Ascending aorta (tissue), 2 donors: ENCODE measurements at regions not wholly inside any gene's neighbourhood (a gene's known extent, or its start where the extent isn't known, plus 50 kb on each side); places are given as distances from the start of the nearest gene placed in this dataset.

Source experiments
- DNase-seq, 2 donors: peaks; one replicate each; pipeline ENCODE4 v3.0.0-alpha.2; 2019; ENCODE audit warnings: low spot score in 2 of 2
- H3K27ac ChIP-seq, 2 donors: fragments of 200-600 bp; sonication (generic); one replicate each; pipeline ENCODE4 v1.5.1; 2016 to 2017; ENCODE audit warnings: mild to moderate bottlenecking in 1 of 2
- H3K27me3 ChIP-seq: fragments of 200-600 bp; sonication (generic); one replicate; pipeline ENCODE4 v1.5.1; 2017
- H3K36me3 ChIP-seq, 2 donors: fragments of 200-600 bp; sonication (generic); one replicate each; pipeline ENCODE4 v1.5.1; 2016
- H3K4me1 ChIP-seq, 2 donors: fragments of 200-600 bp; sonication (generic); one replicate each; pipeline ENCODE4 v1.5.1; 2016 to 2017; ENCODE audit warnings: mild to moderate bottlenecking in 1 of 2
- H3K4me3 ChIP-seq, 2 donors: fragments of 200-600 bp; sonication (generic); one replicate each; pipeline ENCODE4 v1.5.1; 2016 to 2017; ENCODE audit warnings: mild to moderate bottlenecking in 1 of 2
- H3K9me3 ChIP-seq, 2 donors: fragments of 200-600 bp; sonication (generic); one replicate each; pipeline ENCODE4 v1.5.1; 2016
- intact Hi-C: fragments of 100-400 bp; cut with DNase I; formaldehyde crosslinking; loops from one replicate; pipeline ENCODE4 v1.15.1; 2023
- TF ChIP-seq, protein P1 (sequence below), 3 experiments: fragments of 200-600 bp in 2 of 3; fragments of 450-650 bp in 1 of 3; sonication (generic) in 2 of 3; IDR thresholded peaks; one replicate each; pipeline ENCODE4 v1.5.1; 2016 to 2019; ENCODE audit warnings: antibody characterized with exemption in 3 of 3, mild to moderate bottlenecking in 1 of 3, moderate library complexity in 1 of 3

DNA sequence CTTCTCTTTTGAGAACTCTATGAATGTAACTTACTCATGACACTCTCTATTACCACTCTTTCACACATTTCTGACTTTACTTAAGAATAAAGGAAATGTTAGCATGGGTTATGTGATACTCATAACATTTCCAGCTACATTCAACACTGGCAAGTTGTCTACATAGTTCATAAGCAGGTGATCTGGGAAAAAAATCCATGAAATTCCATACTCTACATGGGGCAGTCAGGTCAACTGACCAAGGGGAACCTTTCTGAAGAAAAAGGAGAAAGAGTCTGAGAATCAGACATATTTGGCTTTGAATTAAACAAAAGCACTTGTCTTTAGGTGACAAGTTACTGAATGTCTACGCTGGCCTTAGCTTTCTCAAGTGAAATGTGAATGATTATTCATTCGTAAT is 329.1 kb upstream of the ROBO1 start:
- TF ChIP-seq, protein P1, sequence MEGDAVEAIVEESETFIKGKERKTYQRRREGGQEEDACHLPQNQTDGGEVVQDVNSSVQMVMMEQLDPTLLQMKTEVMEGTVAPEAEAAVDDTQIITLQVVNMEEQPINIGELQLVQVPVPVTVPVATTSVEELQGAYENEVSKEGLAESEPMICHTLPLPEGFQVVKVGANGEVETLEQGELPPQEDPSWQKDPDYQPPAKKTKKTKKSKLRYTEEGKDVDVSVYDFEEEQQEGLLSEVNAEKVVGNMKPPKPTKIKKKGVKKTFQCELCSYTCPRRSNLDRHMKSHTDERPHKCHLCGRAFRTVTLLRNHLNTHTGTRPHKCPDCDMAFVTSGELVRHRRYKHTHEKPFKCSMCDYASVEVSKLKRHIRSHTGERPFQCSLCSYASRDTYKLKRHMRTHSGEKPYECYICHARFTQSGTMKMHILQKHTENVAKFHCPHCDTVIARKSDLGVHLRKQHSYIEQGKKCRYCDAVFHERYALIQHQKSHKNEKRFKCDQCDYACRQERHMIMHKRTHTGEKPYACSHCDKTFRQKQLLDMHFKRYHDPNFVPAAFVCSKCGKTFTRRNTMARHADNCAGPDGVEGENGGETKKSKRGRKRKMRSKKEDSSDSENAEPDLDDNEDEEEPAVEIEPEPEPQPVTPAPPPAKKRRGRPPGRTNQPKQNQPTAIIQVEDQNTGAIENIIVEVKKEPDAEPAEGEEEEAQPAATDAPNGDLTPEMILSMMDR (IDR thresholded peaks at IDR 0.05) = no peak
- intact Hi-C loops = no loop called here
- no peaks in the 10 kb centered on the region for H3K9me3 ChIP-seq

DNA sequence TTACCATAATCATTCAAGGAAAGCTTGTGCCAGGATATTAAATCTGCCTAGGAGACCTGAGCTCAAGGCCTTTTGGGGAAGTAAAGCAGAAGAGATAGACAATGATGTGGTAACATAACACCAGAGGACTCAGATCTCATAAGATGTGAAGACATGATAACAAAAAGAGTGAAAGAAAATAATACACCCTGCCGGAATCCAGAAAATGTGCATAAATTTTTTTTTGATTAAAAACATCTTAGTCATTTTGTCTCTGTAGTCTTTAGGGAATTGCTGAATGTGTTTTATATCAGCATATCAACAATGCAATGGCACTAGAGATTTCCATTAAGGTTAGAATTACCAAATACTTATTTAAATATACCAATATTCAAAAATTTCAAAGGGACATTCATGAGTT is 326.8 kb upstream of the ROBO1 start:
- Histone ChIP-seq H3K27me3 (no peaks in the 10 kb centered on the region), H3K9me3 (no peaks in the 10 kb centered on the region), H3K4me1 (no peaks in the 10 kb centered on the region), H3K4me3 (no peak overlapping the region), H3K36me3 (no peaks in the 10 kb centered on the region), H3K27ac (no peak overlapping the region)
- intact Hi-C loops = no loop called here
- no peak for DNase-seq
- TF ChIP-seq, protein P1 (IDR thresholded peaks at IDR 0.05) = no peak

More for the DNA sequence above, 329.1 kb upstream of the ROBO1 start:
- H3K36me3 ChIP-seq = no peaks in the 10 kb centered on the region
- DNase-seq = no peak
- H3K27ac ChIP-seq = no peak overlapping the region
- no peak overlapping the region for H3K4me3 ChIP-seq
- H3K4me1 ChIP-seq = no peaks in the 10 kb centered on the region
- H3K27me3 ChIP-seq = no peaks in the 10 kb centered on the region

DNA sequence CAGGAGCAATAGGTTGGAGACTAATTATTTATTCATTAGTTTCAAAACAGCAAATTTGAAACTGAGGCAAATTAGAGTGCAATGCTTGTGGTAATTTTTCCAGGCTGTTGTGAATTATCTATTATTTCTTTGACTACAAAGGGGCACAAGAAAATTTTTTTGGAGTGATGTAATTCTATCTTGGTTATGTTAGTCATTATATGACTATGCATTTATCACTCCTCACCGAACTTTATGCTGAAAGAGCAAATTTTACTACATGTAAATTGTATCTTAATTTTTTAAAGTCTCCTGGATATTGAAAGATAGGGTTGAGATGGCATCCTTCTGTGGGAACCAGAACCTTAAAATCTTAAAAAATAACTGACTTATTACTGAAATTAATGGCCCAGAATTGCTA is 320.0 kb upstream of the ROBO1 start:
- H3K27ac ChIP-seq = no peak overlapping the region
- H3K9me3 ChIP-seq = no peaks in the 10 kb centered on the region
- intact Hi-C loops = no loop called here
- DNase-seq = no peak
- no peaks in the 10 kb centered on the region for H3K27me3 ChIP-seq
- no peaks in the 10 kb centered on the region for H3K4me1 ChIP-seq
- TF ChIP-seq, protein P1 (IDR thresholded peaks at IDR 0.05) = no peak
- H3K4me3 ChIP-seq = no peak overlapping the region
- H3K36me3 ChIP-seq = no peaks in the 10 kb centered on the region

DNA sequence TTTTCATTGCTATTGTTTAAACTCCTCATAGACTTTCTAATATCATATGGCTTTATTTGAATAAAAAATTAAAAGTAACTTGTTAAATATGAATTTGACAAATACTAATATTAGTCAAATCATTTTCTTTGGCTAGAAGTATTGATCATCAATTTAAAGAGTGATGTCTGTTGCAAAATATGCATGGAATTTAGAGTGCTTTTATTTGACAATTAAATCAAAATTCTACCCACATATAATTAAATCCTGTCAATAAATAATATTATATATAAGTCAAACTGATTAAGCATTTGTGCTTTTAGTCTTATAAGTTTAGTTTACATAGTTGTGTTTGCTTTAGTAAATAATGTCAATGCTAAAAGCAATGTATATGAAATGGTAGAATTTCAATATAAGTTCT is 318.6 kb upstream of the ROBO1 start:
- Histone ChIP-seq H3K4me3 (no peak overlapping the region), H3K36me3 (no peaks in the 10 kb centered on the region), H3K27ac (no peak overlapping the region), H3K27me3 (no peaks in the 10 kb centered on the region), H3K4me1 (no peaks in the 10 kb centered on the region), H3K9me3 (no peaks in the 10 kb centered on the region)
- no peak for DNase-seq
- TF ChIP-seq, protein P1 (IDR thresholded peaks at IDR 0.05) = no peak
- intact Hi-C loops = no loop called here

DNA sequence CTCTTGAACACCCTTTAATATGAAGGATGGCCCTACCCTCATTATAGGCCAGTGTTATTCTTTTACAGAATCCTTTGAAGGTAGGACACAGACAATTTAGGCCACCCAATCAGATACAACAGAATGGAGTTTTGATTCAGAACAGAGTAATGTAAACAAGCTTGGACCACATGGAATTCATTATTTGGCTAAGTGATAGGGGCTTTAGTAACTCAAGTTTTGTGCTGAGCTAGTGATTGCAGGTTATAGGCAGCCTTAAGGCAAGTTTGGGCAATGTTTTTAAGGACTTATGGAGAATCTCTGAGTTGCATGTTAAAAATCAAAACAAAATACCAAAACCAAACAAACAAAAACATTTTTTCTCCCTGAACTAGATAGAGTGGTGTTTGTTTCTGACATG is 312.1 kb upstream of the ROBO1 start:
- Histone ChIP-seq H3K4me1 (no peaks in the 10 kb centered on the region), H3K27ac (no peak overlapping the region), H3K36me3 (no peaks in the 10 kb centered on the region), H3K9me3 (no peaks in the 10 kb centered on the region), H3K4me3 (no peak overlapping the region), H3K27me3 (no peaks in the 10 kb centered on the region)
- no peak for DNase-seq
- TF ChIP-seq, protein P1 (IDR thresholded peaks at IDR 0.05) = no peak
- intact Hi-C loops = no loop called here

DNA sequence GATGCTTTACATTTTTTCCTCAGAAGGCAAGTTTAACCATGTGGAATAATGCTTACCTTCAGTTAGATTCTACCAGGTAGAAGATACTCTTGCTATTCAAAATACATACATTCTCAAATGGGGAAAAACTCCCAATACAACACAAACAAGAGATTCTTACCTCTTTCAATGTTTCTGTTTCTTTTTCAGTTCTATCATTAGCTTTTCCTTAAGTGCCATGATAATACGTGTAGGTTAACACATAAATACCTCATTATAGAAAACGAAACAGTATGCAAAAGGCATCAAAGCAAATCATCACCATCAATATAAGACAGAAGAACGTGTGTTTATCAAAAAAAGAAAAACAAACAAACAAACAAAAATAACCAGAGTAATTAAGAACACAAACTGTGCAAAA is 300.7 kb upstream of the ROBO1 start:
- H3K36me3 ChIP-seq = no peaks in the 10 kb centered on the region
- no peak overlapping the region for H3K27ac ChIP-seq
- H3K27me3 ChIP-seq = no peaks in the 10 kb centered on the region
- no peaks in the 10 kb centered on the region for H3K4me1 ChIP-seq
- no peaks in the 10 kb centered on the region for H3K9me3 ChIP-seq
- H3K4me3 ChIP-seq = no peak overlapping the region
- no peak for DNase-seq
- intact Hi-C loops = no loop called here
- TF ChIP-seq, protein P1 (IDR thresholded peaks at IDR 0.05) = no peak
